B cell (primary cell): ENCODE measurements at regions not wholly inside any gene's neighbourhood (a gene's known extent, or its start where the extent isn't known, plus 50 kb on each side); places are given as distances from the start of the nearest gene placed in this dataset.

ENCODE experiments used
- ATAC-seq: fragments of 200-7000 bp; cut with Tn5 transposase; one replicate; pipeline ENCODE4 v1.10.0; 2021; ENCODE audit warnings: low read depth, mild to moderate bottlenecking, moderate number of reproducible peaks, moderate library complexity
- CTCF ChIA-PET: fragments of 350-600 bp; sonication (Branson Sonifier 250); formaldehyde crosslinking; loops from one replicate; lab custom pipeline; 2021; ENCODE audit warnings: antibody characterized with exemption, inconsistent platforms; lab: Charles Lee
- POLR2A ChIA-PET: fragments of 350-600 bp; sonication (Branson Sonifier 250); formaldehyde crosslinking; loops from one replicate; lab custom pipeline; 2021; ENCODE audit warnings: antibody characterized with exemption; lab: Charles Lee
- DNase-seq: peaks from one replicate; pipeline ENCODE4 v3.0.0; 2013
- H2AFZ ChIP-seq: 2 replicates; pipeline ENCODE4 v1.6.1; 2012; ENCODE audit warnings: mild to moderate bottlenecking, low read depth, low read length; ENCODE audit not compliant: insufficient read depth, poor library complexity, severe bottlenecking
- H3K27ac ChIP-seq, 2 donors: 1 replicate in 1 of 2; 2 replicates in 1 of 2; pipeline ENCODE4 v1.5.1; 2012 to 2013; ENCODE audit warnings: low read length in 2 of 2, mild to moderate bottlenecking in 2 of 2, moderate library complexity in 1 of 2
- H3K27me3 ChIP-seq, 4 experiments: fragments of 200-600 bp in 1 of 4; sonication (generic) in 1 of 4; replicated peaks in 1 of 4; 1 replicate in 2 of 4; 2 replicates in 2 of 4; pipeline versions ENCODE4 v1.6.1 to v1.7.0; 2013 to 2016; ENCODE audit warnings: low read length in 3 of 4, mild to moderate bottlenecking in 2 of 4, mixed read lengths in 1 of 4, moderate library complexity in 1 of 4; ENCODE audit not compliant: insufficient read depth in 4 of 4, control insufficient read depth in 3 of 4; ENCODE audit errors: control extremely low read depth in 1 of 4
- H3K36me3 ChIP-seq, 2 experiments: replicated peaks in 1 of 2; 1 replicate in 1 of 2; 2 replicates in 1 of 2; pipeline versions ENCODE4 v1.6.1 to v1.7.1; 2013; ENCODE audit warnings: low read length in 1 of 2; ENCODE audit not compliant: insufficient read depth in 2 of 2, control insufficient read depth in 1 of 2; ENCODE audit errors: control extremely low read depth in 1 of 2, extremely low read depth in 1 of 2
- H3K4me1 ChIP-seq, 2 donors: fragments of 200-600 bp in 1 of 2; sonication (generic) in 1 of 2; 1 replicate in 1 of 2; 2 replicates in 1 of 2; pipeline versions ENCODE4 v1.5.1 to v1.6.1; 2013 to 2017; ENCODE audit warnings: low read length in 2 of 2; ENCODE audit not compliant: control insufficient read depth in 2 of 2, insufficient read depth in 2 of 2
- H3K4me2 ChIP-seq: replicated peaks from 2 replicates; pipeline ENCODE3; 2012; ENCODE audit warnings: mild to moderate bottlenecking, low read depth, low read length; ENCODE audit not compliant: poor library complexity, severe bottlenecking
- H3K4me3 ChIP-seq, 5 experiments: fragments of 200-600 bp in 1 of 5; sonication (generic) in 1 of 5; 1 replicate in 3 of 5; 2 replicates in 2 of 5; pipeline versions ENCODE4 v1.5.1 to v1.7.0; 2011 to 2016; ENCODE audit warnings: low read length in 4 of 5, mild to moderate bottlenecking in 4 of 5, low read depth in 2 of 5, control low read depth in 1 of 5, moderate library complexity in 1 of 5; ENCODE audit not compliant: insufficient read depth in 1 of 5; ENCODE audit errors: control extremely low read depth in 1 of 5, extremely low read depth in 1 of 5
- H3K79me2 ChIP-seq: fragments of 200-600 bp; sonication (generic); one replicate; pipeline ENCODE4 v1.6.0; 2016; ENCODE audit warnings: low read length; ENCODE audit not compliant: control insufficient read depth, insufficient read depth
- H3K9ac ChIP-seq: fragments of 200-600 bp; sonication (generic); 2 replicates; pipeline ENCODE4 v1.6.1; 2017; ENCODE audit warnings: mild to moderate bottlenecking, low read length, moderate library complexity
- H3K9me3 ChIP-seq, 3 donors: one replicate each; pipeline versions ENCODE4 v1.6.1 to v1.7.1; 2013; ENCODE audit warnings: low read length in 2 of 3; ENCODE audit not compliant: control insufficient read depth in 2 of 3, insufficient read depth in 1 of 3; ENCODE audit errors: control extremely low read depth in 1 of 3
- H4K20me1 ChIP-seq: 2 replicates; pipeline ENCODE4 v1.6.0; 2012; ENCODE audit warnings: mild to moderate bottlenecking, low read length; ENCODE audit not compliant: insufficient read depth, control insufficient read depth, poor library complexity, severe bottlenecking
- H3K27ac Mint-ChIP-seq: one replicate; pipeline ENCODE4 v1.8.0; 2021; ENCODE audit warnings: mixed read lengths
- H3K27me3 Mint-ChIP-seq: one replicate; pipeline ENCODE4 v1.8.0; 2021; ENCODE audit warnings: mixed read lengths
- H3K4me1 Mint-ChIP-seq: one replicate; pipeline ENCODE4 v1.8.0; 2021; ENCODE audit warnings: mixed read lengths
- H3K4me3 Mint-ChIP-seq: one replicate; pipeline ENCODE4 v1.8.0; 2021; ENCODE audit warnings: mixed read lengths
- H3K9me3 Mint-ChIP-seq: one replicate; pipeline ENCODE4 v1.8.0; 2022; ENCODE audit warnings: mixed read lengths; ENCODE audit not compliant: insufficient read depth
- CTCF ChIP-seq: fragments of 200-600 bp; IDR thresholded peaks from one replicate; pipeline ENCODE4 v1.8.0; 2022; ENCODE audit warnings: antibody characterized with exemption, mild to moderate bottlenecking
- EZH2 ChIP-seq: IDR thresholded peaks from 2 replicates; pipeline ENCODE4 v1.6.1; 2012; ENCODE audit warnings: borderline replicate concordance, low read depth, mild to moderate bottlenecking, moderate library complexity, low read length; ENCODE audit not compliant: insufficient read depth, poor library complexity, severe bottlenecking
- WGBS: methylation state at CpG from one replicate; pipeline ENCODE4 v1.1.5; 2013; ENCODE audit warnings: missing lambda C conversion rate; ENCODE audit not compliant: insufficient coverage; 5-methylcytosine and 5-hydroxymethylcytosine counted together
- intact Hi-C: fragments of 100-400 bp; cut with micrococcal nuclease; formaldehyde crosslinking; loops from one replicate; pipeline ENCODE4 v1.10.0; 2022

- H4K20me1 ChIP-seq, result no peaks in the 10 kb centered on the region
- Mint-ChIP-seq H3K27me3 (no peaks in the 10 kb centered on the region), H3K4me1 (no peaks in the 10 kb centered on the region), H3K27ac (no peak overlapping the region), H3K4me3 (no peak overlapping the region), H3K9me3 (peaks cover 7% of the 10 kb centered on the region)
- intact Hi-C loops, result no loop called here
- H3K27ac ChIP-seq, result no peak overlapping the region
- ChIA-PET POLR2A (no interaction called here), CTCF (no interaction called here)
- DNase-seq, result no peak
- no peaks in the 10 kb centered on the region for H3K36me3 ChIP-seq
- 92% methylated on average over 3 of the region's 3 CpGs for WGBS
- no peaks in the 10 kb centered on the region for H3K4me1 ChIP-seq
- no peak overlapping the region for H3K4me2 ChIP-seq
- ATAC-seq, result no peak
- no peaks in the 10 kb centered on the region for H3K27me3 ChIP-seq
- no peak overlapping the region for H2AFZ ChIP-seq
- no peak overlapping the region for H3K9ac ChIP-seq
- peaks cover 0 to 7% (median 0%) of the 10 kb centered on the region in 3 donors for H3K9me3 ChIP-seq
- no peaks in the 10 kb centered on the region for H3K79me2 ChIP-seq
- no peak for TF ChIP-seq EZH2
- TF ChIP-seq CTCF, result no peak
- H3K4me3 ChIP-seq, result no peak overlapping the region
Observed at GRCh38 chr14:98278800-98279199, 993.2 kb downstream of the BCL11B start.

- DNase-seq (no peak), ATAC-seq (no peak)
- H3K4me2 ChIP-seq, result no peak overlapping the region
- no peak overlapping the region for H3K27ac ChIP-seq
- H3K9ac ChIP-seq, result no peak overlapping the region
- H2AFZ ChIP-seq, result no peak overlapping the region
- CTCF ChIA-PET, result no interaction called here
- no peak overlapping the region for H3K4me3 ChIP-seq
- H3K36me3 ChIP-seq, result no peaks in the 10 kb centered on the region
- Mint-ChIP-seq H3K4me1 (no peaks in the 10 kb centered on the region), H3K9me3 (peaks cover 7% of the 10 kb centered on the region), H3K27ac (no peak overlapping the region), H3K4me3 (no peak overlapping the region), H3K27me3 (no peaks in the 10 kb centered on the region)
- POLR2A ChIA-PET, result no interaction called here
- H4K20me1 ChIP-seq, result no peaks in the 10 kb centered on the region
- H3K9me3 ChIP-seq, result peaks cover 0 to 7% (median 0%) of the 10 kb centered on the region in 3 donors
- intact Hi-C loops, result no loop called here
- no peaks in the 10 kb centered on the region for H3K4me1 ChIP-seq
- no peaks in the 10 kb centered on the region for H3K27me3 ChIP-seq
- H3K79me2 ChIP-seq, result no peaks in the 10 kb centered on the region
- WGBS, result 86% methylated on average over 5 of the region's 5 CpGs
- TF ChIP-seq CTCF, result no peak
- no peak for TF ChIP-seq EZH2
Observed at GRCh38 chr14:98280436-98280835, 991.6 kb downstream of the BCL11B start.
